NCI-H1092 (cell line): ENCODE measurements at regions not wholly inside any gene's neighbourhood (a gene's known extent, or its start where the extent isn't known, plus 50 kb on each side); places are given as distances from the start of the nearest gene placed in this dataset.
"Not testable (repeated sequence)": the region's sequence is repeated elsewhere in the genome, so short reads cannot be mapped to it uniquely, and the experiment has no call there.

Experiments
- DNase-seq: peaks from one replicate; lab custom pipeline; 2025; lab: John Stamatoyannopoulos, UW

GRCh38 chr5:90338712-90339372 is 70.7 kb downstream of the CETN3 start:
- no peak for DNase-seq

- DNase-seq, result no peak
These were observed 72.0 kb downstream of the CETN3 start for GRCh38 chr5:90337449-90338052.

GRCh38 chr5:90336752-90337151 is 72.8 kb downstream of the CETN3 start:
- DNase-seq, result no peak

GRCh38 chr5:90334741-90335140 is 74.8 kb downstream of the CETN3 start:
- DNase-seq, result no peak

GRCh38 chr5:90329911-90330310 is 79.6 kb downstream of the CETN3 start:
- DNase-seq, result no peak

GRCh38 chr5:90326995-90327394 is 82.6 kb downstream of the CETN3 start:
- no peak for DNase-seq

GRCh38 chr5:90325093-90325492 is 84.5 kb downstream of the CETN3 start:
- no peak for DNase-seq

- not testable (repeated sequence) for DNase-seq
These were observed 89.2 kb downstream of the CETN3 start for GRCh38 chr5:90320348-90320747.

- DNase-seq, result no peak
These were observed 97.5 kb downstream of the CETN3 start for GRCh38 chr5:90312027-90312426.

- no peak for DNase-seq
These were observed 98.2 kb downstream of the CETN3 start for GRCh38 chr5:90311401-90311800.

GRCh38 chr5:90308787-90309585 is 100.6 kb downstream of the CETN3 start:
- no peak for DNase-seq

- DNase-seq, result no peak
These were observed 101.8 kb downstream of the CETN3 start for GRCh38 chr5:90307782-90308181.

GRCh38 chr5:90307322-90307721 is 102.2 kb downstream of the CETN3 start:
- no peak for DNase-seq

- DNase-seq, result no peak
These were observed 102.9 kb downstream of the CETN3 start for GRCh38 chr5:90306613-90307012.

- no peak for DNase-seq
These were observed 104.4 kb downstream of the CETN3 start for GRCh38 chr5:90305041-90305720.

- DNase-seq, result no peak
These were observed 108.3 kb downstream of the CETN3 start for GRCh38 chr5:90301248-90301647.

- DNase-seq, result no peak
These were observed 112.4 kb downstream of the CETN3 start for GRCh38 chr5:90297045-90297764.

GRCh38 chr5:90294604-90295003 is 115.0 kb downstream of the CETN3 start:
- no peak for DNase-seq

GRCh38 chr5:90293931-90294330 is 115.6 kb downstream of the CETN3 start:
- no peak for DNase-seq

GRCh38 chr5:90290648-90291047 is 118.9 kb downstream of the CETN3 start:
- DNase-seq, result no peak

- no peak for DNase-seq
These were observed 119.7 kb downstream of the CETN3 start for GRCh38 chr5:90289837-90290236.

- no peak for DNase-seq
These were observed 122.5 kb downstream of the CETN3 start for GRCh38 chr5:90287036-90287435.
